ENCODE measurements at regions not wholly inside any gene's neighbourhood (a gene's known extent, or its start where the extent isn't known, plus 50 kb on each side); places are given as distances from the start of the nearest gene placed in this dataset.

DNA sequence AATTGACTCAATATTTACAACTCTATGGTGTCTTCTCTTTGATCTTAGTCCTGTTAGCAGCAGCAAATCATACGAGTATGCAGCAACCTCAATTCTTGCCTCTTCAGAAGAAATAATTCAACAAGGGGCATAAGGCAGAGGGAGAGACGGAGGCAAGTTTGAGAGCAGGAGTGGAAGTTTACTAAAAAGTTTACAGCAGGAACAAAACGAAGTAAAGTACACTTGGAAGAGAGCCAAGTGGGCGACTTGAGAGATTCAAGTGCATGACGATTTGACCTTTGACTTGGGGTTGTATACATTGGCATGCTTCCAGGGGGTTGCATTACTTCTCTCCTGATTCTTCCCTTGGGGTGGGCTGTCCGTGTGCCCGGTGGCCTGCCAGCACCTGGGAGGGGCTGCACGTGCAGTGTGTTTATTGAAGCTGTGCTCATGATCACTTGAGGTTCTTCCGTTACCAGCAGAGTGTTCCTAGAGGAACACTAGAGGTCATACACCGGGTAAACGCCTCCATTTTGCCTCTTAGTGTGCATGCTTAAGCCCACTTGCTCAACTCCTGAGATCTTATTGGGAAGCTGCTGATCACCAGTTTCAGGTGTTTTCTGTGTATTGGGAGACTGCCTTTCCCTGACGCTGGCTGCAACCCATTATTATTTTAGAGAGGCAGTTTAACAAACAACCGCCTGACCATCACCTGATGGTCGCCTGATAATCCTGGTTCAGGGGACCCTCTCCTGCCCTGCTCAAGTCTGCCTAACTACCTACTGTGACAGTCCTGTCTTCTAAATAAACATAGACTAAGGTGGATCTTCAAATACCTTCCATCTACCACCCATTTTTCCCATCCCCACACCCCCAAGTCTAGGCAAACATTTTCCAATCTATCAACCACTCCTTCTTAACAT, 172.4 kb upstream of the MYLIP start (continued):
- TF ChIP-seq, protein P1, sequence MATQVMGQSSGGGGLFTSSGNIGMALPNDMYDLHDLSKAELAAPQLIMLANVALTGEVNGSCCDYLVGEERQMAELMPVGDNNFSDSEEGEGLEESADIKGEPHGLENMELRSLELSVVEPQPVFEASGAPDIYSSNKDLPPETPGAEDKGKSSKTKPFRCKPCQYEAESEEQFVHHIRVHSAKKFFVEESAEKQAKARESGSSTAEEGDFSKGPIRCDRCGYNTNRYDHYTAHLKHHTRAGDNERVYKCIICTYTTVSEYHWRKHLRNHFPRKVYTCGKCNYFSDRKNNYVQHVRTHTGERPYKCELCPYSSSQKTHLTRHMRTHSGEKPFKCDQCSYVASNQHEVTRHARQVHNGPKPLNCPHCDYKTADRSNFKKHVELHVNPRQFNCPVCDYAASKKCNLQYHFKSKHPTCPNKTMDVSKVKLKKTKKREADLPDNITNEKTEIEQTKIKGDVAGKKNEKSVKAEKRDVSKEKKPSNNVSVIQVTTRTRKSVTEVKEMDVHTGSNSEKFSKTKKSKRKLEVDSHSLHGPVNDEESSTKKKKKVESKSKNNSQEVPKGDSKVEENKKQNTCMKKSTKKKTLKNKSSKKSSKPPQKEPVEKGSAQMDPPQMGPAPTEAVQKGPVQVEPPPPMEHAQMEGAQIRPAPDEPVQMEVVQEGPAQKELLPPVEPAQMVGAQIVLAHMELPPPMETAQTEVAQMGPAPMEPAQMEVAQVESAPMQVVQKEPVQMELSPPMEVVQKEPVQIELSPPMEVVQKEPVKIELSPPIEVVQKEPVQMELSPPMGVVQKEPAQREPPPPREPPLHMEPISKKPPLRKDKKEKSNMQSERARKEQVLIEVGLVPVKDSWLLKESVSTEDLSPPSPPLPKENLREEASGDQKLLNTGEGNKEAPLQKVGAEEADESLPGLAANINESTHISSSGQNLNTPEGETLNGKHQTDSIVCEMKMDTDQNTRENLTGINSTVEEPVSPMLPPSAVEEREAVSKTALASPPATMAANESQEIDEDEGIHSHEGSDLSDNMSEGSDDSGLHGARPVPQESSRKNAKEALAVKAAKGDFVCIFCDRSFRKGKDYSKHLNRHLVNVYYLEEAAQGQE (tag by site-specific recombination; IDR thresholded peaks at IDR 0.05), result no peak; the same call in 1 of the 2 replicates
- TF ChIP-seq GLIS2 (tag by site-specific recombination; IDR thresholded peaks at IDR 0.05) (peak; percentile 88), ZNF701 (tag by site-specific recombination; IDR thresholded peaks at IDR 0.05) (no peak), ZNF785 (tag by site-specific recombination; IDR thresholded peaks at IDR 0.05) (no peak), ZNF529 (tag by site-specific recombination; IDR thresholded peaks at IDR 0.05; ENCODE audit: insufficient replicate concordance) (no peak), ZNF214 (tag by site-specific recombination; IDR thresholded peaks at IDR 0.05; ENCODE audit: borderline replicate concordance) (no peak), ZNF354C (tag by site-specific recombination; IDR thresholded peaks at IDR 0.05; ENCODE audit: borderline replicate concordance, low read depth) (no peak), KLF10 (tag by site-specific recombination; IDR thresholded peaks at IDR 0.05) (peak; percentile 71), ZNF426 (tag by site-specific recombination; IDR thresholded peaks at IDR 0.05) (no peak), ZNF157 (tag by site-specific recombination; IDR thresholded peaks at IDR 0.05) (no peak), ZNF350 (tag by site-specific recombination; IDR thresholded peaks at IDR 0.05) (no peak), KLF8 (tag by site-specific recombination; IDR thresholded peaks at IDR 0.05) (peak; percentile 90), ZNF16 (tag by site-specific recombination; IDR thresholded peaks at IDR 0.05; ENCODE audit: low read depth) (no peak), ZNF266 (tag by site-specific recombination; IDR thresholded peaks at IDR 0.05; ENCODE audit: low read depth) (no peak), BCL11B (tag by site-specific recombination; IDR thresholded peaks at IDR 0.05; ENCODE audit: low read depth) (no peak), SALL2 (tag by site-specific recombination; IDR thresholded peaks at IDR 0.05; ENCODE audit: borderline replicate concordance) (no peak), PRDM2 (tag by site-specific recombination; IDR thresholded peaks at IDR 0.05; ENCODE audit: borderline replicate concordance) (no peak), ZNF776 (tag by site-specific recombination; IDR thresholded peaks at IDR 0.05; ENCODE audit: borderline replicate concordance) (no peak), ZNF660 (tag by site-specific recombination; IDR thresholded peaks at IDR 0.05) (peak; percentile 50), GLI2 (tag by site-specific recombination; IDR thresholded peaks at IDR 0.05; ENCODE audit: borderline replicate concordance, low read depth) (peak; percentile 48; the same call in 1 of the 2 replicates), ZNF175 (tag by site-specific recombination; IDR thresholded peaks at IDR 0.05) (no peak), ZNF140 (tag by site-specific recombination; IDR thresholded peaks at IDR 0.05) (no peak), ZSCAN23 (tag by site-specific recombination; IDR thresholded peaks at IDR 0.05) (peak; percentile 55; the same call in 1 of the 2 replicates), BCL11A (tag by site-specific recombination; IDR thresholded peaks at IDR 0.05; ENCODE audit: low read depth) (peak; percentile 73), ZNF76 (tag by site-specific recombination; IDR thresholded peaks at IDR 0.05; ENCODE audit: borderline replicate concordance, low read depth) (no peak), MYNN (tag by site-specific recombination; IDR thresholded peaks at IDR 0.05; ENCODE audit: borderline replicate concordance) (no peak), HOXD13 (CRISPR knock-in tag; IDR thresholded peaks at IDR 0.05; ENCODE audit: borderline replicate concordance) (no peak)
- TF ChIP-seq, protein P2, sequence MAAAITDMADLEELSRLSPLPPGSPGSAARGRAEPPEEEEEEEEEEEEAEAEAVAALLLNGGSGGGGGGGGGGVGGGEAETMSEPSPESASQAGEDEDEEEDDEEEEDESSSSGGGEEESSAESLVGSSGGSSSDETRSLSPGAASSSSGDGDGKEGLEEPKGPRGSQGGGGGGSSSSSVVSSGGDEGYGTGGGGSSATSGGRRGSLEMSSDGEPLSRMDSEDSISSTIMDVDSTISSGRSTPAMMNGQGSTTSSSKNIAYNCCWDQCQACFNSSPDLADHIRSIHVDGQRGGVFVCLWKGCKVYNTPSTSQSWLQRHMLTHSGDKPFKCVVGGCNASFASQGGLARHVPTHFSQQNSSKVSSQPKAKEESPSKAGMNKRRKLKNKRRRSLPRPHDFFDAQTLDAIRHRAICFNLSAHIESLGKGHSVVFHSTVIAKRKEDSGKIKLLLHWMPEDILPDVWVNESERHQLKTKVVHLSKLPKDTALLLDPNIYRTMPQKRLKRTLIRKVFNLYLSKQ (tag by site-specific recombination; IDR thresholded peaks at IDR 0.05; ENCODE audit: borderline replicate concordance), result no peak
